ENCODE measurements at regions not wholly inside any gene's neighbourhood (a gene's known extent, or its start where the extent isn't known, plus 50 kb on each side); places are given as distances from the start of the nearest gene placed in this dataset.

- Histone ChIP-seq H3K36me3 (replicated peaks; ENCODE audit: insufficient read depth, low read depth) (no peaks in the 10 kb centered on the region), H3K27ac (no peak overlapping the region), H4K20me1 (ENCODE audit: insufficient read depth, poor library complexity, severe bottlenecking) (no peaks in the 10 kb centered on the region), H3K4me2 (no peak overlapping the region), H3K79me2 (no peaks in the 10 kb centered on the region), H2AFZ (no peak overlapping the region), H3K27me3 (no peaks in the 10 kb centered on the region), H3K9me3 (ENCODE audit: low read depth) (no peaks in the 10 kb centered on the region), H3K4me3 (no peak overlapping the region), H3K9me2 (replicated peaks; ENCODE audit: insufficient read depth) (no peaks in the 10 kb centered on the region), H3K4me1 (ENCODE audit: insufficient read depth) (no peaks in the 10 kb centered on the region)
- TF ChIP-seq EZH2phosphoT487 (IDR thresholded peaks at IDR 0.05; ENCODE audit: low read depth, severe bottlenecking, unreplicated experiment) = no peak
- TF ChIP-seq, protein P1, sequence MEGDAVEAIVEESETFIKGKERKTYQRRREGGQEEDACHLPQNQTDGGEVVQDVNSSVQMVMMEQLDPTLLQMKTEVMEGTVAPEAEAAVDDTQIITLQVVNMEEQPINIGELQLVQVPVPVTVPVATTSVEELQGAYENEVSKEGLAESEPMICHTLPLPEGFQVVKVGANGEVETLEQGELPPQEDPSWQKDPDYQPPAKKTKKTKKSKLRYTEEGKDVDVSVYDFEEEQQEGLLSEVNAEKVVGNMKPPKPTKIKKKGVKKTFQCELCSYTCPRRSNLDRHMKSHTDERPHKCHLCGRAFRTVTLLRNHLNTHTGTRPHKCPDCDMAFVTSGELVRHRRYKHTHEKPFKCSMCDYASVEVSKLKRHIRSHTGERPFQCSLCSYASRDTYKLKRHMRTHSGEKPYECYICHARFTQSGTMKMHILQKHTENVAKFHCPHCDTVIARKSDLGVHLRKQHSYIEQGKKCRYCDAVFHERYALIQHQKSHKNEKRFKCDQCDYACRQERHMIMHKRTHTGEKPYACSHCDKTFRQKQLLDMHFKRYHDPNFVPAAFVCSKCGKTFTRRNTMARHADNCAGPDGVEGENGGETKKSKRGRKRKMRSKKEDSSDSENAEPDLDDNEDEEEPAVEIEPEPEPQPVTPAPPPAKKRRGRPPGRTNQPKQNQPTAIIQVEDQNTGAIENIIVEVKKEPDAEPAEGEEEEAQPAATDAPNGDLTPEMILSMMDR (IDR thresholded peaks at IDR 0.05; ENCODE audit: poor library complexity) = no peak
- no peak for TF ChIP-seq EZH2 (IDR thresholded peaks at IDR 0.05; ENCODE audit: borderline replicate concordance)
- no peak for DNase-seq (ENCODE audit: low spot score)
These were observed 253.7 kb downstream of the HNMT start for GRCh38 chr2:138217975-138218374.

GRCh38 chr2:138218397-138218796 is 254.1 kb downstream of the HNMT start:
- no peak for DNase-seq (ENCODE audit: low spot score)
- no peak overlapping the region for H3K4me3 ChIP-seq
- H3K4me2 ChIP-seq = no peak overlapping the region
- no peak overlapping the region for H2AFZ ChIP-seq
- no peaks in the 10 kb centered on the region for H3K79me2 ChIP-seq
- no peaks in the 10 kb centered on the region for H3K9me3 ChIP-seq (ENCODE audit: low read depth)
- no peaks in the 10 kb centered on the region for H3K9me2 ChIP-seq (replicated peaks; ENCODE audit: insufficient read depth)
- no peaks in the 10 kb centered on the region for H4K20me1 ChIP-seq (ENCODE audit: insufficient read depth, poor library complexity, severe bottlenecking)
- no peak overlapping the region for H3K27ac ChIP-seq
- H3K27me3 ChIP-seq = no peaks in the 10 kb centered on the region
- H3K4me1 ChIP-seq (ENCODE audit: insufficient read depth) = no peaks in the 10 kb centered on the region
- TF ChIP-seq EZH2 (IDR thresholded peaks at IDR 0.05; ENCODE audit: borderline replicate concordance) = no peak
- TF ChIP-seq, protein P1 (IDR thresholded peaks at IDR 0.05; ENCODE audit: poor library complexity) = no peak
- TF ChIP-seq EZH2phosphoT487 (IDR thresholded peaks at IDR 0.05; ENCODE audit: low read depth, severe bottlenecking, unreplicated experiment) = no peak
- 94% methylated on average over 1 of the region's 1 CpG for WGBS (ENCODE audit: low lambda C conversion rate, missing lambda C conversion rate)
- H3K36me3 ChIP-seq (replicated peaks; ENCODE audit: insufficient read depth, low read depth) = no peaks in the 10 kb centered on the region

GRCh38 chr2:138219961-138220360 is 255.7 kb downstream of the HNMT start:
- Histone ChIP-seq H3K9me3 (ENCODE audit: low read depth) (no peaks in the 10 kb centered on the region), H3K79me2 (no peaks in the 10 kb centered on the region), H3K4me1 (ENCODE audit: insufficient read depth) (no peaks in the 10 kb centered on the region), H3K36me3 (replicated peaks; ENCODE audit: insufficient read depth, low read depth) (no peaks in the 10 kb centered on the region), H3K4me3 (no peak overlapping the region), H4K20me1 (ENCODE audit: insufficient read depth, poor library complexity, severe bottlenecking) (no peaks in the 10 kb centered on the region), H2AFZ (no peak overlapping the region), H3K4me2 (no peak overlapping the region), H3K9me2 (replicated peaks; ENCODE audit: insufficient read depth) (no peaks in the 10 kb centered on the region), H3K27ac (no peak overlapping the region), H3K27me3 (no peaks in the 10 kb centered on the region)
- TF ChIP-seq, protein P1 (IDR thresholded peaks at IDR 0.05; ENCODE audit: poor library complexity) = no peak
- TF ChIP-seq EZH2 (IDR thresholded peaks at IDR 0.05; ENCODE audit: borderline replicate concordance) = no peak
- TF ChIP-seq EZH2phosphoT487 (IDR thresholded peaks at IDR 0.05; ENCODE audit: low read depth, severe bottlenecking, unreplicated experiment) = no peak
- no peak for DNase-seq (ENCODE audit: low spot score)
- WGBS (ENCODE audit: low lambda C conversion rate, missing lambda C conversion rate) = 94% methylated on average over 5 of the region's 5 CpGs

DNA sequence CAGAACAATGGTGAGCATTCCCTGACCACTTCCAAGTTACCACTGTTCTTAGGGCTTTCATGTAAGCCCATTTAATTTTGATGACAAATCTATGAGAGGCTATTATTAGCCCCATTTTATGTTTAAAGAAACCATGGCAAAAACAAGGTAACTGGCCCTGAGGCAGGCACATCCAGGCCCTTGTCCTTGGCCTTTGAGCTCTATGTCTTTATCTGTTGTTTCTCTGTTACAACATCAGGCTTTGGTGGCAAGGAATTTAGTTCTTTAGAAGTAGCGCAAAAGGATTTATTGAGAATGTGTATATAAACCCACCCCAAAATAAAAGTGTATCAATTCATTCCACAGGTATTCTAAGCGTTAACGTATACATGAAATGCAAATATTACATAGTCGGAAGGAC is 257.1 kb downstream of the HNMT start:
- Histone ChIP-seq H3K79me2 (no peaks in the 10 kb centered on the region), H3K4me3 (no peak overlapping the region), H3K27ac (no peak overlapping the region), H3K4me1 (ENCODE audit: insufficient read depth) (no peaks in the 10 kb centered on the region), H3K9me2 (replicated peaks; ENCODE audit: insufficient read depth) (no peaks in the 10 kb centered on the region), H3K4me2 (no peak overlapping the region), H4K20me1 (ENCODE audit: insufficient read depth, poor library complexity, severe bottlenecking) (no peaks in the 10 kb centered on the region), H3K36me3 (replicated peaks; ENCODE audit: insufficient read depth, low read depth) (no peaks in the 10 kb centered on the region), H2AFZ (no peak overlapping the region), H3K9me3 (ENCODE audit: low read depth) (no peaks in the 10 kb centered on the region), H3K27me3 (no peaks in the 10 kb centered on the region)
- WGBS (ENCODE audit: low lambda C conversion rate, missing lambda C conversion rate) = 95% methylated on average over 4 of the region's 4 CpGs
- no peak for TF ChIP-seq EZH2phosphoT487 (IDR thresholded peaks at IDR 0.05; ENCODE audit: low read depth, severe bottlenecking, unreplicated experiment)
- no peak for DNase-seq (ENCODE audit: low spot score)

All from hepatocyte (in vitro differentiated cells).